HG03521 (cell line): ENCODE measurements at regions not wholly inside any gene's neighbourhood (a gene's known extent, or its start where the extent isn't known, plus 50 kb on each side); places are given as distances from the start of the nearest gene placed in this dataset.
"Not testable (repeated sequence)": the region's sequence is repeated elsewhere in the genome, so short reads cannot be mapped to it uniquely, and the experiment has no call there.

Source experiments
- ATAC-seq: cut with Tn5 transposase; IDR thresholded peaks from one replicate; pipeline ENCODE4 v1.9.1; 2021; ENCODE audit warnings: mild to moderate bottlenecking, moderate library complexity; ENCODE audit not compliant: unreplicated experiment

- no peak for ATAC-seq
Observed at GRCh38 chr6:85287158-85287557, 162.7 kb upstream of the NT5E start.

DNA sequence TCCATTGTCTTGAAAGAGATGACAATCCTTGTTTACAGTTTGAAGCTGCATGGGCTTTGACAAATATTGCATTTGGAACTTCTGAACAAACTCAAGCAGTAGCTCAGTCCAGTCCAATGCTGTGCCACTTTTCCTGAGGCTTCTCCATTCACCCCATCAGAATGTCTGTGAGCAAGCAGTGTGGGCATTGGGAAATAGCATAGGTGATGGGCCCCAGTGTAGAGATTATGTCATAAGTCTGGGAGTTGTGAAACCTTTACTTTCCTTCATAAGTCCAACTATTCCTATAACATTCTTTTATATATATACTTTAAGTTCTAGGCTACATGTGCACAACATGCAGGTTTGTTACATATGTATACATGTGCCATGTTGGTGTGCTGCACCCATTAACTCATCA, 163.4 kb upstream of the NT5E start:
- ATAC-seq: not testable (repeated sequence)

GRCh38 chr6:85285934-85286333, 163.9 kb upstream of the NT5E start:
- no peak for ATAC-seq

GRCh38 chr6:85285114-85285513, 164.8 kb upstream of the NT5E start:
- no peak for ATAC-seq

GRCh38 chr6:85283436-85283835, 166.4 kb upstream of the NT5E start:
- no peak for ATAC-seq

GRCh38 chr6:85278466-85279035, 171.3 kb upstream of the NT5E start:
- no peak for ATAC-seq

GRCh38 chr6:85276026-85276425, 173.9 kb upstream of the NT5E start:
- ATAC-seq: not testable (repeated sequence)

DNA sequence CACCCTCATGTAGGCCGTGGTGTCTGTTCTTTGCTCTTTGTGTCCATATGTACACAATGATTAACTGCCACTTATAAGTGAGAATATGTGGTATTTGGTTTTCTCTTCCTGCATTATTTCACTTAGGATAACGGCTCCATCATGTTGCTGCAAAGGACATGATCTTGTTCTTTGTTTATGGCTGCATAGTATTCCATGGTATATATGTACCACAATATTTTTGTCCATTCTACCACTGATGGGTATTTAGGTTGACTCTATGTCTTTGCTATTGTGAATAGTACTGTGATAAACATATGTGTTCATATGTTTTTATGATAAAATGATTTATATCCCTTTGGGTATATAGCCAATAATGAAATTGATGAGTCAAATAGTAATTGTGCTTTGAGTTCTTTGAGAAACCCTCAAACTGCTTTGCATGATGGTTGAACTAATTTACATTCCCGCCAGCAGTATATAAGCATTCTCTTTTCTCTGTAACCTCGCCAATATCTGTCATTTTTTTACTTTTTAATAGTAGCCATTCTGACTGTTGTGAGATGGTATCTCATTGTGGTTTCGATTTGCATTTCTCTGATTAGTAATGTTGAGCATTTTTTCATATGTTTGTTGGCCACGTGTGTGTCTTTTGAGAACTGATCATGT, 174.4 kb upstream of the NT5E start:
- ATAC-seq: no peak

DNA sequence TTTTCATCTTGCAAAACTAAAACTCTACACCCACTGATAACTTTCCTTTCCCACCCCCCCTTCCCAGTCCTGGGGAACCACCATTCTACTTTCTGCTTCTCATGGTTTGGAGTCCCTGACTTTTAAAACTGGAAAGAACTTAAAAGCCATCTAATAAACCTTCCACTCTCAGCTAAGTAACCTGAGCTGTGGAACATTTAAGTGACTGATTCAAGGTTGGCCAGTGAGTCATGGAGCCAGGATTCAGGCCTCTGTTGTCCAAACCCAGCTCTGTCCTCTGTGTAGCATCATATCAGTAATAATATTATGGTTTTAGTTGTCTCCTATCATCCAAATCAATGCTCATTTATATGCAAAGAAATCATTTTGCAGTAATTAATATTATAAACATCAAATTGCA, 176.0 kb upstream of the NT5E start:
- no peak for ATAC-seq

DNA sequence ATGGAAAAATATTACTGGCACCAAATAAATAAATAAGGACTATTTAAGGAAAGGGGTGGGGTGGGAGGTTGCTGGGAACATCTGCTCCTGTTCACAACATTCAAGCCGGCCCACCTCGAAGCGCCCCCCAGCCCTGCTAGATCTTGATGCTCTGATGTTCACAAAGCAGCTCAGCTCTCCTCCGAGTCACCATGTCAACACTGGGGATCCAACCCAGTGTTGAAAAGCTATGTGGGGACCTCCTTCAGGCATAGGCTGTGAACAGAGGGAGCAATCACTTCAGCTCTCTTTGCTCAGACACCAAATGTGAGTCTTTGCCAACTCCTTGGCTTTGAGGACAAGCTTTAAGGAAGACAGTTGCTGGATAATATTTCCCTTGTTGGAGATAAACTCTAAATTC, 176.8 kb upstream of the NT5E start:
- no peak for ATAC-seq

GRCh38 chr6:85272592-85272991, 177.3 kb upstream of the NT5E start:
- no peak for ATAC-seq

DNA sequence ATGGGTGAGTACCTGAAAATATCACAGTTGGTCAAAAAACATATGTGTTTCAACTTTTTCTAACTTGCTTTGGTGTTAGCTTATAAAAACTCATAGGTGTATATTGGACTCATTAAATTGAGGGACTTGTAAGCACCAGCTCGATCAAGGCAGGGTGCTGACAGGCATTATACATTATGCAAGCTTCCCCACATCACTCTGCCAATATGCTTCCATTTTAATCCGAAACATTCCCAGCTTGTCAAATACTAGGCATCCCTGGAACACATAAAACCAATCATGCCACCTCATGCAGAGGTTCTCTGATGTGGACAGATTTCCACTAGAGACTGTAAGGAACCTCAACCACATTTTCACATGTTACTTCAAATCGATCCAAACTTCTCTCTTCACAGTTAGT, 187.3 kb upstream of the NT5E start:
- ATAC-seq: no peak

DNA sequence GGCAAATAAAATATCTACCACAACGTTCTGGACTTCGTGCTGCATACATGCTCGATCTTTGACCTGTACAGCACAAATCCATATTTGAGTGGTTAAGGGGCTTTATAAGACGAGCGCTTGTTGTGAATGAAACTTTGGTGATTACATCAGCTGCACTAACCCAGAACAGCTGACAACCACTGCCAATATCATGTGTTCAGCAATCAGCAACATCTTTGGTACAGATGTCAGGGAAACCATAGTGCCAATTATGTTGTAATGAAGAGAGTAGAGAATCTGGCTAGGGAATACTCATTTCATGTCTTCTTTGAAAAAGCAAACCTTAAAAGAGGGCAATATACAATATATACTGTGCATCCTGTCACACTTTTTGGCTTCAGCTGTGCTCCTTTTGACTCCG, 188.6 kb upstream of the NT5E start:
- ATAC-seq: no peak

DNA sequence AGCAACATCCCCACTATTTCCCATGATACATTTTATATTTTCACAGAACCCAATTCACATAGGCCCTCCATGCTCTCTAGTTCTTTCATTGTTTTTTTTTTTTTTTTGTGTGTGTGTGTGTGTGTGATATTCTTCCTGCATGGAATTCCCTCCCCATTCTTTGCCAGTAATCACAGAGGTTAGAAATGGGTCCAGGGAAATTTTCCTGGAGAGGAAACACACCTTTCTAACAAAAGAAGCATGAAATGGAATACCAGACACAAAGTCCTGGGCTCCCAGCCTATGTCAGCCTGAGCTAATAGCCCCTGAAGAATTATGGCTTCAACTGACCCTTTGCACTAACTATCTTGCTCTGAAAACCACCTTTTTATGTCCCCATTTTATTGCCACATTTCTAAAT, 194.2 kb upstream of the NT5E start:
- no peak for ATAC-seq

- ATAC-seq: no peak
Observed at GRCh38 chr6:85252552-85252951, 197.3 kb upstream of the NT5E start.

- no peak for ATAC-seq
Observed at GRCh38 chr6:85252085-85252484, 197.8 kb upstream of the NT5E start.

DNA sequence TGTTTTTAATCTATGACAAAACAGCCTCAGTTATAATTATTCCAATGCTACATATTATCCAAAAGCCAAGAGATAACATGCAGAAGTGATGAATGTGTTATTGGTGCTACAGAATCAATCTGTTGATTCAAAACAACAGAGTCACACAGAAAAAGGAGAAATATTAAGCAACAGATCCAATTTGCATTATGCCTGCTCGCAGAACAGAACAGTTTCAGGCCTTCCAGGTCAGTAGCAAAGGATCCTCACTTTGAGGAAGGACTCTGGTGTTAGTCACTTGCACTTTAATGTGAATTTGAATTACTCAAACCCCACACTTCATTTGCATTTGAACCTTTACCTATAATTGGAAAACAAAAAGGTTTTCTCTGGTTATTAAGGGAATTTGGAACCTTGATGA, 198.6 kb upstream of the NT5E start:
- ATAC-seq: no peak

DNA sequence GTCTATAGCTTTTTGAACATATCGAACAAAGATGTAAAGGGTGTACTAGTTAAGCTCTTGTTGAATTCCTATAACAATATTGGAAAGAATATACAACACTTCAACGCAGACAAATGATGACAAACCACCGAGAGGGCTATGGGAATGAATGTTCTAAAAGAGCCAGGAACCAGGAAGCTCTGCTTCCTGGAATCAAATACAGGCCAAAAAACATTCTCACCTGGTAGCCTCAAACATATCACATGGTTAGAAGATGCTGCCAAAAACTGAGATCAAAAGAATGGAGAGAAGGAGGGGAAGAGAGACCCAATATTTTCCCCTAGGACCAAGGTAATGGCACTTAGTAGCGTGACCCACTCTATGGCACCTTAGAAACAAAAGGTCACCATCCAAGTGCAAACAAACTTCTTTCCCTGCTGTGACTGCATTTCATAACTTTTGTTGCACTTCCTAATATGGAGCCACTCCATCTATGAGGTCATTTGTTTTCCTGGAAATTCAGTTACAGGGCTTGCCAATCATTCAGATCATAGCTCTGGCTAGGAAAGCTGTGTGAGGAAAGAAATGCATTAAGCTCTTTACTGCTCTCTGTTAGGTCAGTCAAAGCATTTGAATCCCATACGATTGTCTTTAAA, 199.2 kb upstream of the NT5E start:
- ATAC-seq: no peak

DNA sequence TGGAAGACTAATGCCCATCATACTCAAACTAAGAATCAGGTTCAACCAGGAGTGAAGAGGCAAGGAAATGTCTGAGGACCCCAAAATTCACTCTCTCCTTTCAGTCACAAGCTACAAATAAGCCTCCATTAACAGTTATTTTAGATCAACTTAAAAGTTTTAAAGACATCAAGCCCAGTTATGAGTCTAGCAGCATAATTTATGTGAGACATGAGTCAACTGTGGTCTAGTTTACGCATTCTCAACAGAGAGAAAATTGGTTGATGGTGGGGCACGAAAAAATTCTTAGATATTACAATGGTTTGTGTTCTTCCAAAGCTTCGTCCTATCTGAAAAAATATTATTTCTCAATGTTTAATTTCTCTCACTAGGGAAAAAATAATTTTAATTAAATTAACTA, 204.9 kb upstream of the NT5E start:
- no peak for ATAC-seq

DNA sequence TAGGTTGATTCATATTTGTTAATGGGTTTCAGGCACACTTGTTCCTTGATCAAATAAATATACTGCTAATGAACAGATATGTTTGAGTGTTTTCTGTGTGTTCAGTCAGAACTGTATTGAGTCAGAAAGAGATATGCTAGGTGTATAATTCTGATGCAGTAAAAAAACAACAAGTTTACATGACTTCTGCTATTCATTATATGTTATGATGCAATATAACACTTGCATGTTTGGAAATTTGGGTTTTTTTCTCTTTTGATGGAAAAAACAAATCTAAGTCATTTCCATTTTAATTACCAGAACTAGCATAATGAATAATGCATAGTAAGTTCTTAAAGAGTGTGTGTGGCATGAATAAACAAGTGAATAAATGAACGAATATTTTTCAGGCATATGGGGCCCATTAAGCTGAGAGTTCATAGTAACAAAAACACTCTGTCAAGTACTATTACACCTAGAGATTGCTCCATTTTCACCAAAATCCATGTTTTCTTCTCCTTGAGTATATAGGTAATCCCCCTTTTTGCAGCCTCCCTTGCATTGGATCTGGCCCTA, 208.3 kb upstream of the NT5E start:
- ATAC-seq: no peak

- ATAC-seq: no peak
Observed at GRCh38 chr6:85240787-85241385, 209.0 kb upstream of the NT5E start.

- no peak for ATAC-seq
Observed at GRCh38 chr6:85237478-85237877, 212.4 kb upstream of the NT5E start.
